ENCODE measurements at regions not wholly inside any gene's neighbourhood (a gene's known extent, or its start where the extent isn't known, plus 50 kb on each side); places are given as distances from the start of the nearest gene placed in this dataset.

- Histone ChIP-seq H3K27ac (ENCODE audit: low read length) (no peak overlapping the region), H3K36me3 (ENCODE audit: control insufficient read depth in 2 of 2, insufficient read depth in 2 of 2, low read length in 2 of 2) (no peaks in the 10 kb centered on the region), H3K4me3 (ENCODE audit: low read length in 2 of 2) (no peak overlapping the region), H3K4me1 (ENCODE audit: control insufficient read depth, insufficient read depth, low read length) (no peaks in the 10 kb centered on the region), H3K27me3 (ENCODE audit: control insufficient read depth in 1 of 2, insufficient read depth in 2 of 2, low read length in 2 of 2) (no peaks in the 10 kb centered on the region), H3K9me3 (ENCODE audit: control insufficient read depth in 2 of 2, low read length in 2 of 2) (peaks cover 0 to 3% of the 10 kb centered on the region in 2 donors), H3K9ac (ENCODE audit: low read length in 2 of 2) (no peak overlapping the region)
These were observed 56.8 kb upstream of the IRF2BP2 start for GRCh38 chr1:234666761-234667160.

GRCh38 chr1:234665975-234666605 lies 56.1 kb upstream of the IRF2BP2 start:
- Histone ChIP-seq H3K27ac (ENCODE audit: low read length) (no peak overlapping the region), H3K4me1 (ENCODE audit: control insufficient read depth, insufficient read depth, low read length) (peaks cover under 1% of the 10 kb centered on the region), H3K4me3 (ENCODE audit: low read length in 2 of 2) (no peak overlapping the region), H3K36me3 (ENCODE audit: control insufficient read depth in 2 of 2, insufficient read depth in 2 of 2, low read length in 2 of 2) (no peaks in the 10 kb centered on the region), H3K27me3 (ENCODE audit: control insufficient read depth in 1 of 2, insufficient read depth in 2 of 2, low read length in 2 of 2) (no peaks in the 10 kb centered on the region), H3K9ac (ENCODE audit: low read length in 2 of 2) (no peak overlapping the region), H3K9me3 (ENCODE audit: control insufficient read depth in 2 of 2, low read length in 2 of 2) (peaks cover 0 to 3% of the 10 kb centered on the region in 2 donors)

GRCh38 chr1:234662148-234662547 lies 52.2 kb upstream of the IRF2BP2 start:
- Histone ChIP-seq H3K36me3 (ENCODE audit: control insufficient read depth in 2 of 2, insufficient read depth in 2 of 2, low read length in 2 of 2) (no peaks in the 10 kb centered on the region), H3K9ac (ENCODE audit: low read length in 2 of 2) (no peak overlapping the region), H3K27me3 (ENCODE audit: control insufficient read depth in 1 of 2, insufficient read depth in 2 of 2, low read length in 2 of 2) (no peaks in the 10 kb centered on the region), H3K27ac (ENCODE audit: low read length) (no peak overlapping the region), H3K4me1 (ENCODE audit: control insufficient read depth, insufficient read depth, low read length) (peaks cover 2% of the 10 kb centered on the region), H3K4me3 (ENCODE audit: low read length in 2 of 2) (no peak overlapping the region), H3K9me3 (ENCODE audit: control insufficient read depth in 2 of 2, low read length in 2 of 2) (no peaks in the 10 kb centered on the region)

GRCh38 chr1:234661317-234661928 lies 51.4 kb upstream of the IRF2BP2 start:
- Histone ChIP-seq H3K9ac (ENCODE audit: low read length in 2 of 2) (no peak overlapping the region), H3K4me3 (ENCODE audit: low read length in 2 of 2) (no peak overlapping the region), H3K27ac (ENCODE audit: low read length) (no peak overlapping the region)

GRCh38 chr1:234660536-234661316 lies 50.7 kb upstream of the IRF2BP2 start:
- Histone ChIP-seq H3K36me3 (ENCODE audit: control insufficient read depth in 2 of 2, insufficient read depth in 2 of 2, low read length in 2 of 2) (no peaks in the 10 kb centered on the region), H3K27me3 (ENCODE audit: control insufficient read depth in 1 of 2, insufficient read depth in 2 of 2, low read length in 2 of 2) (no peaks in the 10 kb centered on the region), H3K27ac (ENCODE audit: low read length) (no peak overlapping the region), H3K9ac (ENCODE audit: low read length in 2 of 2) (no peak overlapping the region), H3K4me3 (ENCODE audit: low read length in 2 of 2) (no peak overlapping the region), H3K9me3 (ENCODE audit: control insufficient read depth in 2 of 2, low read length in 2 of 2) (no peaks in the 10 kb centered on the region), H3K4me1 (ENCODE audit: control insufficient read depth, insufficient read depth, low read length) (peaks cover 2% of the 10 kb centered on the region)

More at GRCh38 chr1:234661317-234661928, 51.4 kb upstream of the IRF2BP2 start:
- Histone ChIP-seq H3K27me3 (ENCODE audit: control insufficient read depth in 1 of 2, insufficient read depth in 2 of 2, low read length in 2 of 2) (no peaks in the 10 kb centered on the region), H3K4me1 (ENCODE audit: control insufficient read depth, insufficient read depth, low read length) (peaks cover 2% of the 10 kb centered on the region), H3K36me3 (ENCODE audit: control insufficient read depth in 2 of 2, insufficient read depth in 2 of 2, low read length in 2 of 2) (no peaks in the 10 kb centered on the region), H3K9me3 (ENCODE audit: control insufficient read depth in 2 of 2, low read length in 2 of 2) (no peaks in the 10 kb centered on the region)
